Central memory CD8-positive, alpha-beta T cell (primary cell): ENCODE measurements at regions not wholly inside any gene's neighbourhood (a gene's known extent, or its start where the extent isn't known, plus 50 kb on each side); places are given as distances from the start of the nearest gene placed in this dataset.
A peak's percentile ranks its signal among the peaks of the same experiment; 100 is the strongest.
"Not testable (repeated sequence)": the region's sequence is repeated elsewhere in the genome, so short reads cannot be mapped to it uniquely, and the experiment has no call there.

Experiments
- ATAC-seq: fragments of 150-1000 bp; cut with Tn5 transposase; replicated peaks from 2 replicates; pipeline ENCODE4 v1.10.0; 2022; ENCODE audit warnings: mild to moderate bottlenecking, moderate FRiP score, moderate number of reproducible peaks; ENCODE audit not compliant: poor library complexity, severe bottlenecking; ENCODE audit errors: extremely low read depth
- DNase-seq, 2 donors: peaks; one replicate each; pipeline ENCODE4 v3.0.0; 2021; ENCODE audit warnings: low spot score in 2 of 2
- H3K27ac Mint-ChIP-seq: one replicate; pipeline ENCODE4 v1.8.0; 2022; ENCODE audit warnings: low read depth, mild to moderate bottlenecking, moderate library complexity, mixed read lengths
- H3K27me3 Mint-ChIP-seq: one replicate; pipeline ENCODE4 v1.8.0; 2022; ENCODE audit warnings: mixed read lengths
- H3K36me3 Mint-ChIP-seq: one replicate; pipeline ENCODE4 v1.8.0; 2022; ENCODE audit warnings: mild to moderate bottlenecking, moderate library complexity, mixed read lengths; ENCODE audit not compliant: insufficient read depth
- H3K4me1 Mint-ChIP-seq: one replicate; pipeline ENCODE4 v1.8.0; 2022; ENCODE audit warnings: mixed read lengths
- H3K4me3 Mint-ChIP-seq: one replicate; pipeline ENCODE4 v1.8.0; 2022; ENCODE audit warnings: mild to moderate bottlenecking, moderate library complexity, mixed read lengths
- H3K9me3 Mint-ChIP-seq: one replicate; pipeline ENCODE4 v1.8.0; 2022; ENCODE audit warnings: mixed read lengths

- peaks cover 41% of the 10 kb centered on the region for H3K9me3 Mint-ChIP-seq
- not testable (repeated sequence) for H3K27me3 Mint-ChIP-seq, H3K27ac Mint-ChIP-seq, H3K36me3 Mint-ChIP-seq, H3K4me3 Mint-ChIP-seq, ATAC-seq, H3K4me1 Mint-ChIP-seq, DNase-seq
Observed at GRCh38 chr22:11310647-11311046, 4217.3 kb upstream of the OR11H1 start.

GRCh38 chr22:11312640-11313039, 4215.4 kb upstream of the OR11H1 start:
- DNase-seq, H3K4me1 Mint-ChIP-seq, H3K27me3 Mint-ChIP-seq, H3K36me3 Mint-ChIP-seq, ATAC-seq, H3K27ac Mint-ChIP-seq, H3K4me3 Mint-ChIP-seq: not testable (repeated sequence)
- H3K9me3 Mint-ChIP-seq: peaks cover 28% of the 10 kb centered on the region

GRCh38 chr22:11313040-11313759, 4214.8 kb upstream of the OR11H1 start:
- H3K27ac Mint-ChIP-seq, H3K27me3 Mint-ChIP-seq, DNase-seq, H3K36me3 Mint-ChIP-seq, ATAC-seq, H3K4me1 Mint-ChIP-seq, H3K4me3 Mint-ChIP-seq: not testable (repeated sequence)
- H3K9me3 Mint-ChIP-seq: peaks cover 23% of the 10 kb centered on the region

DNA sequence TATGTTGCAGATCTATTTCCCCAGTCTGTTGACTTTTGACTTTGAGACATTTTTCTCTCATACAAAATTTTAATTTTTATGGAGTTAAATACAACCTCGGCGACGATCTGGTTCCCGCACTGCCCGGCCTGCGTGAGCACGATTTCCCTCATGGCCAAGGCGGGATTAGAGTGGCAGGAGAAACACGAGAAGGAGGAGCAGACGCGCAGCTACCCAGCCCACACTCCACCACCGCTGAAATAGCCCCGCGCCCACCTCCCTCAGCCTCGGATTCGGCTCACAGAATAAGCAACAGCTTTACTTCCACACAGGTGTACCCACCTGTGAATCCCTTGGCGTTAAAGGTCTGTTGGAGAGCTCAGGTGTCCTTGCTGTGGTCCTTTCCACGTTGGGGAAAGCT, 4209.4 kb upstream of the OR11H1 start:
- H3K4me3 Mint-ChIP-seq, H3K4me1 Mint-ChIP-seq, ATAC-seq, DNase-seq, H3K27me3 Mint-ChIP-seq, H3K27ac Mint-ChIP-seq, H3K36me3 Mint-ChIP-seq: not testable (repeated sequence)
- H3K9me3 Mint-ChIP-seq: peaks cover 18% of the 10 kb centered on the region

GRCh38 chr22:11324439-11325037, 4203.5 kb upstream of the OR11H1 start:
- not testable (repeated sequence) for H3K4me3 Mint-ChIP-seq, H3K4me1 Mint-ChIP-seq
- H3K9me3 Mint-ChIP-seq: peaks cover 38% of the 10 kb centered on the region

GRCh38 chr22:11325767-11326166, 4202.2 kb upstream of the OR11H1 start:
- H3K4me3 Mint-ChIP-seq: no peak overlapping the region
- H3K9me3 Mint-ChIP-seq: peaks cover 41% of the 10 kb centered on the region
- ATAC-seq (no peak), DNase-seq (no peak)
- no peaks in the 10 kb centered on the region for H3K4me1 Mint-ChIP-seq
- H3K36me3 Mint-ChIP-seq: peaks cover 1% of the 10 kb centered on the region
- no peaks in the 10 kb centered on the region for H3K27me3 Mint-ChIP-seq
- no peak overlapping the region for H3K27ac Mint-ChIP-seq

More at GRCh38 chr22:11324439-11325037, 4203.5 kb upstream of the OR11H1 start:
- DNase-seq, ATAC-seq, H3K27ac Mint-ChIP-seq, H3K27me3 Mint-ChIP-seq, H3K36me3 Mint-ChIP-seq: not testable (repeated sequence)

DNA sequence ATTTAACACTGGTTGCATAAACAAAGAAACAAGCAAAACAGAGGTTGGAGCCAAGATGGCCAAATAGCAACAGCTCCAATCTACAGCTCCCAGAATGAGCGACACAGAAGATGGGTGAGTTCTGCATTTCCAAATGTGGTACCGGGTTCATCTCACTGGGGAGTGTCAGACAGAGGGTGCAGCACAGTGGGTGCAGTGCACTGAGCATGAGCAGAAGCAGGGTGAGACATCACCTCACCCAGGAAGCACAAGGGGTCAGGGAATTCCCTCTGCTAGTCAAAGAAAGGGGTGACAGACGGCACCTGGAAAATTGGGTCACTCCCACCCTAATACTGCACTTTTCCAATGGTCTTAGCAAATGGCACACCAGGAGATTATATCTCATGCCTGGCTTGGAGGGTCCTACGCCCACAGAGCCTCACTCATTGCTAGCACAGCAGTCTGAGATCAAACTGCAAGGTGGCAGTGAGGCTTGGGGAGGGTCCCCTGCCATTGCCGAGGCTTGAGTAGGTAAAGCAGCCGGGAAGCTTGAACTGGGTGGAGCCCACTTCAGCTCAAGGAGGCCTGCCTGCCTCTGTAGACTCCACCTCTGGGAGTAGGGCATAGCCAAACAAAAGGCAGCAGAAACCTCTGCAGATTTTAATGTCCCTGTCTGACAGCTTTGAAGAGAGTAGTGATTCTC, 4186.5 kb upstream of the OR11H1 start:
- not testable (repeated sequence) for H3K27ac Mint-ChIP-seq, H3K4me3 Mint-ChIP-seq, H3K4me1 Mint-ChIP-seq, ATAC-seq, H3K27me3 Mint-ChIP-seq, H3K36me3 Mint-ChIP-seq, DNase-seq
- peaks cover 26% of the 10 kb centered on the region for H3K9me3 Mint-ChIP-seq

GRCh38 chr22:11351181-11351580, 4176.8 kb upstream of the OR11H1 start:
- peaks cover 30% of the 10 kb centered on the region for H3K9me3 Mint-ChIP-seq
- not testable (repeated sequence) for H3K27ac Mint-ChIP-seq, H3K36me3 Mint-ChIP-seq, ATAC-seq, H3K4me1 Mint-ChIP-seq, DNase-seq, H3K4me3 Mint-ChIP-seq, H3K27me3 Mint-ChIP-seq

- not testable (repeated sequence) for H3K27me3 Mint-ChIP-seq, H3K4me1 Mint-ChIP-seq, DNase-seq, H3K27ac Mint-ChIP-seq, H3K36me3 Mint-ChIP-seq, H3K4me3 Mint-ChIP-seq, ATAC-seq
- peaks cover 30% of the 10 kb centered on the region for H3K9me3 Mint-ChIP-seq
Observed at GRCh38 chr22:11352287-11352686, 4175.7 kb upstream of the OR11H1 start.

DNA sequence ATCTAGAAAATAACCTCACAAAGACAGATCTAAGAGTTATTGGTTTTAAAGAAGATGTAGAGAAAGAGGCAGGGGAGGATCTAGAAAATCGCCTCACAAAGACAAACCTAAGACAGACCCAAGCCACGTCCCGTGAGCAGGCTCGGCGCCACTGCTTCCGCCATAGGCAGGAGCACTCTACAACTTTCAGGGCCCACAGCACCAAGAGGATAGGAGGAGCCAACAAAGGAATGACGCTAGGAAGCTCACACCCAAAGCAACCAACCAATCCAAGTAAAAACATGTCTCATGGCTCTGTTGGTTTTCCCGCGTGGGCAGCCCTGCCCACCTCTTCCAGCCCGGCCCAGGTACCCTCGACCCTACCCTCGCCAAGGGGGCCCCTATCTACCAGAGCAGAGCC, 4167.4 kb upstream of the OR11H1 start:
- no peak for DNase-seq
- Mint-ChIP-seq H3K9me3 (peaks cover 14% of the 10 kb centered on the region), H3K36me3 (no peaks in the 10 kb centered on the region), H3K4me1 (peaks cover 2% of the 10 kb centered on the region), H3K4me3 (no peak overlapping the region), H3K27me3 (no peaks in the 10 kb centered on the region), H3K27ac (no peak overlapping the region)
- ATAC-seq: no peak

GRCh38 chr22:11361496-11361895, 4166.5 kb upstream of the OR11H1 start:
- not testable (repeated sequence) for H3K4me1 Mint-ChIP-seq, DNase-seq, H3K27me3 Mint-ChIP-seq, H3K27ac Mint-ChIP-seq, H3K36me3 Mint-ChIP-seq, H3K4me3 Mint-ChIP-seq, ATAC-seq
- H3K9me3 Mint-ChIP-seq: peaks cover 17% of the 10 kb centered on the region

DNA sequence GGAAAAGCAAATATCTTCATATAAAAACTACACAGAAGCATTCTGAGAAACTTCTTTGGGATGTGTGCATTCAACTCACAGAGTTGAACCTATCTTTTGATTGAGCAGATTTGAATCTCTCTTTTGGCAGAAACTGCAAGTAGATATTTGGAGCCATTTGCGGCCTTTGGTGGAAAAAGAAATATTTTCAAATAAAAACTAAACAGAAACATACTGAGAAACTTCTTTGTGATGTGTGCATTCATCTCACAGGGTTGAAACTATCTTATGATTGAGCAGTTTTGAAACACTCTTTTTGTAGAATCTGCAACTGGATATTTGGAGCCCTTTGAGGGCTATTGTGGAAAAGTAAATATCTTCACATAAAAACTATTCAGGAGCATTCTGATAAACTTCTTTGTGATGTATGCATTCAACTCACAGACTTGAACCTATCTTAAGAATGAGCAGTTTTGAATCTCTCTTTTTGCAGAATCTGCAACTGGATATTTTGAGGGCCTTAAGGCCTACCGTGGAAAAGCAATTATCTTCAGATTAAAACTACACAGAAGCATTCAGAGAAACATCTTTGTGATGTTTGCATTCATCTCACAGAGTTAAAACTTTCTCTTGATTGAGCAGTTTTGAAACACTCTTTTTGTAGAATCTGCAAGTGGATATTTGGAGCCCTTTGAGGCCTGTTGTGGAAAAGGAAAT, 4158.2 kb upstream of the OR11H1 start:
- H3K36me3 Mint-ChIP-seq, H3K4me3 Mint-ChIP-seq, H3K4me1 Mint-ChIP-seq, H3K27ac Mint-ChIP-seq, DNase-seq, H3K27me3 Mint-ChIP-seq: not testable (repeated sequence)
- ATAC-seq: peak; percentile 49
- H3K9me3 Mint-ChIP-seq: peaks cover 38% of the 10 kb centered on the region
